Tibial artery (tissue), 4 donors: ENCODE measurements at regions not wholly inside any gene's neighbourhood (a gene's known extent, or its start where the extent isn't known, plus 50 kb on each side); places are given as distances from the start of the nearest gene placed in this dataset.
"Not testable (repeated sequence)": the region's sequence is repeated elsewhere in the genome, so short reads cannot be mapped to it uniquely, and the experiment has no call there.

ENCODE experiments used
- DNase-seq, 2 donors: peaks; one replicate each; pipeline ENCODE4 v3.0.0-alpha.2; 2019
- H3K27ac ChIP-seq, 2 donors: fragments of 200-600 bp; sonication (generic) in 1 of 2; 1 replicate in 1 of 2; 2 replicates in 1 of 2; pipeline ENCODE4 v1.5.1; 2018 to 2019; ENCODE audit warnings: mild to moderate bottlenecking in 1 of 2
- H3K27me3 ChIP-seq, 2 donors: fragments of 200-600 bp; sonication (generic) in 1 of 2; one replicate each; pipeline versions ENCODE4 v1.5.1 to v1.6.0; 2016 to 2019
- H3K36me3 ChIP-seq, 3 donors: fragments of 200-600 bp; sonication (generic) in 2 of 3; one replicate each; pipeline ENCODE4 v1.5.1; 2016 to 2019; ENCODE audit warnings: mild to moderate bottlenecking in 2 of 3
- H3K4me1 ChIP-seq, 4 donors: fragments of 200-600 bp; sonication (generic) in 2 of 4; 1 replicate in 3 of 4; 2 replicates in 1 of 4; pipeline ENCODE4 v1.5.1; 2016 to 2019
- H3K4me3 ChIP-seq, 2 donors: fragments of 200-600 bp; sonication (generic) in 1 of 2; 1 replicate in 1 of 2; 2 replicates in 1 of 2; pipeline ENCODE4 v1.5.1; 2018 to 2019; ENCODE audit warnings: mild to moderate bottlenecking in 2 of 2
- H3K9me3 ChIP-seq, 3 donors: fragments of 200-600 bp; sonication (generic) in 1 of 3; one replicate each; pipeline ENCODE4 v1.5.1; 2016 to 2019
- CTCF ChIP-seq, 2 experiments: fragments of 200-600 bp in 1 of 2; fragments of 450-650 bp in 1 of 2; IDR thresholded peaks; one replicate each; pipeline ENCODE4 v1.5.1; 2017 to 2019; ENCODE audit warnings: antibody characterized with exemption in 2 of 2, mild to moderate bottlenecking in 1 of 2, moderate library complexity in 1 of 2
- intact Hi-C: fragments of 100-400 bp; cut with DNase I; formaldehyde crosslinking; loops from one replicate; pipeline ENCODE4 v1.15.0; 2023; ENCODE audit warnings: low total_unique reads

DNA sequence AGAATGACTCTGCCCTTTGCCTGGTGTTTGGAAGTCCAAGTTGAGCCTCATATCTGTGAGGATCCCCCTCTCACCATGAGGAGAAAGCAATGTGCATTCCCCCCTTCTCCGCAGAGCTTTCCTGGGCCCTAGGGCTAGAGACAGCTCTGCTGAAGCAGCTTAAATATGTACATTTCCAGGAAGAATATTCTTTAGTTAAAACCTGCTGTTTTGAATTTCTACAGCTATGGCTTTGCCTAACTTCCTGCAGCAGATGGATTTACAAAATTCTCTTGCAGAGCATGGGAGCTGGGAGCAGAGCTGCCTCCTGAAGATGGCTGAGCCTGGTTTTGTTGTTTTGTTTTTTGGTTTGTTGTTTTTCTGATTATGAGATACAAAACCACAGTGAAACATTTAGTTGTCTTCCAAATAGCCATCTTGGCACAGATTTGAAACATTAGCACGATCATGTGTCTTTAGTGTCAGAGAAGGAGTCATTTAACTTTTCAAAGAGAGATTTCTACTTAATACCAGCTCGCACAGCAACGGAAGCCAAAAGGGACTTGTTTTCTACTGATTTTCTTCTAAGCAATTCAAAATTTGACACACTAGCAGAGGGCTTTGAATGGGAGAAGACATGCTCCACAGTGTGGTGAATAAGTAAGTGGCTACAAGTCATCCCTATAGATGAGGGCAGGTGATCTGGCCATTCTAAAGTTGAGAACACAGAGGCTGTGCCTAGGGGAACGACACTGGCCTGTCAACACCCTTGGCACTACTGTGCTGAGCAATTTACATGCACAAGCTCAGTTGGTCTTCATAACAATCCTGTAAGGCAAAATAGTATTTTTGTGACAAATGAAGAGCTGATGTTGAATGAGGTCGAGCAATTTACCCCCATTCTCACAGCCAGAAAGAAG, 222.6 kb downstream of the MREG start:
- no peak for TF ChIP-seq CTCF (IDR thresholded peaks at IDR 0.05)
- Histone ChIP-seq H3K27me3 (no peaks in the 10 kb centered on the region), H3K27ac (no peak overlapping the region), H3K4me1 (peaks cover 0 to 12% (median 9%) of the 10 kb centered on the region in 4 donors), H3K9me3 (no peaks in the 10 kb centered on the region), H3K4me3 (no peak overlapping the region), H3K36me3 (no peaks in the 10 kb centered on the region)
- intact Hi-C loops = no loop called here
- DNase-seq = no peak

DNA sequence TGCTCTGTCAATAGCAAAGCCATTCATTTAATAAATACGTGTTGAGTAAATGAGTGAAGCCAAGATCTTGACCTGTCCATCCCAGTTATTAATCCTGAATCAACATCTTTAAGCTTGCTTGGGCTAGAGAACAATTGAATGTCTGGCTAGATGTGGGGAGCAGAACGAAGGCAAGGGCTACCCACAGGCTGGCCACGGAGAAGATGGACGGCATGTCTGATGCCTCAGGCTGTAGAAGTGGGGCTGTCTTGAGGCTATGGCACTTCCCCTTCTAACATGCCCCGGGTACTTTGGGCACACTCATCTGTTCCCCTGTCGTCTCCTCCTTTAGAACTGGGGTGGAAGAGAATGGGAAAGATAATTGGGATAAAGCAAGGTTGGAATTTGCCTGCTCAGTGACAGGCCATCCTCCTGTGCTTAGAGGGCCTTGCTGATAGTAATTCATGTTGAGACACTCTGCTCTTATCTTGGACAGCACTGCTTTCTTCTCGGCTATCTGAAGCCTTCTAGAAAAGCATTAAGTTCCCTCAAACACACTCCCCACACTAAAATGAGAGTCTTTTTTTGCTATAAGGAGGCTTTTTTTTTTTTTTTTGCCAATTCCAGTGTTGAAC, 225.7 kb downstream of the MREG start:
- intact Hi-C loops = no loop called here
- H3K4me1 ChIP-seq = peaks cover 0 to 16% (median 4%) of the 10 kb centered on the region in 4 donors

DNA sequence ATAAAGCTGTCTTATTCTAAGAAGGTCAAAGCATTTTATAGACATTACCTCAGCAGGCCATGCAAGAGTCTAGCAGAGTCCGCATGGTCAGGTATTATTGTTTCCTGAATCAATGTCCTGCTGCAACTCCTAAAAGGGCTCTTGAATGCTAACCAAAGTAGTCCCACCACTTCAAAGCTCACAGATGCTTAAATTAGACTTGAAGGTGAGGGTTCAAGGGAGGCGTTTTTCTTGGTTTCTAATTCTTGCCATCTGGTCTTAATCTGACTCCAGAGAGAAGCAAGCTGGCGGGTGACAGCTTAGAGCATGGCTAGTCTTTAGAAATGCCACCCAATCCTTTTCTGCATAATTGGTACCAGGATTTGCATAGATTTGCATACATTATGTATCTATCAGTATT, 226.3 kb downstream of the MREG start:
- Histone ChIP-seq H3K36me3 (no peaks in the 10 kb centered on the region), H3K4me3 (no peak overlapping the region), H3K9me3 (no peaks in the 10 kb centered on the region), H3K4me1 (peaks cover 0 to 16% (median 4%) of the 10 kb centered on the region in 4 donors), H3K27ac (no peak overlapping the region), H3K27me3 (no peaks in the 10 kb centered on the region)
- TF ChIP-seq CTCF (IDR thresholded peaks at IDR 0.05) = no peak
- DNase-seq = no peak
- intact Hi-C loops = no loop called here

More for the DNA sequence above, 225.7 kb downstream of the MREG start:
- Histone ChIP-seq H3K27me3 (no peaks in the 10 kb centered on the region), H3K36me3 (no peaks in the 10 kb centered on the region), H3K9me3 (no peaks in the 10 kb centered on the region), H3K27ac (no peak overlapping the region), H3K4me3 (no peak overlapping the region)
- DNase-seq = no peak
- TF ChIP-seq CTCF (IDR thresholded peaks at IDR 0.05) = no peak

GRCh38 chr2:215784371-215784783, 229.0 kb downstream of the MREG start:
- intact Hi-C loops = no loop called here

DNA sequence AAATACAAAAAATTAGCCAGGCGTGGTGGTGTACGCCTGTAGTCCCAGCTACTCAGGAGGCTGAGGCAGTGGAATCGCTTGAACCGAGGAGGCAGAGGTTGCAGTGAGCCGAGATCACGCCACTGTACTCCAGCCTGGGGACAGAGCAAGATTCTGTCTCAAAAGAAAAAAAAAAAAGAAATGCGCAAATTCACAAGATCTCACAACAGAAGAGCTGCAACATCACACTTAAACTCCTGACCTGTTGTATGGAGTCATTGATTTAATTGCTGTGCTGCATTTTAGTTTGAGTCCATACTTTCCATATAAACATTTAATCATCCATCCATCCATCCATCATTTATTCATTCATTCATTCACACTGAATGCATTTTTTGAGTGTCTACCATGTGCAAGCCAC, 229.7 kb downstream of the MREG start:
- H3K27me3 ChIP-seq, intact Hi-C loops, H3K36me3 ChIP-seq, H3K4me3 ChIP-seq, H3K9me3 ChIP-seq, DNase-seq: not testable (repeated sequence)
- peaks cover 0 to 25% (median 4%) of the 10 kb centered on the region in 4 donors for H3K4me1 ChIP-seq
- peak overlapping the region in 1 of 2 donors; percentile 19 for H3K27ac ChIP-seq

More at GRCh38 chr2:215784371-215784783, 229.0 kb downstream of the MREG start:
- no peaks in the 10 kb centered on the region for H3K27me3 ChIP-seq
- H3K36me3 ChIP-seq = no peaks in the 10 kb centered on the region
- H3K4me3 ChIP-seq = no peak overlapping the region
- H3K9me3 ChIP-seq = no peaks in the 10 kb centered on the region
- TF ChIP-seq CTCF (IDR thresholded peaks at IDR 0.05) = no peak
- peaks cover 0 to 25% (median 4%) of the 10 kb centered on the region in 4 donors for H3K4me1 ChIP-seq
- H3K27ac ChIP-seq = peak overlapping the region; percentile 11 to 19
- DNase-seq = no peak

DNA sequence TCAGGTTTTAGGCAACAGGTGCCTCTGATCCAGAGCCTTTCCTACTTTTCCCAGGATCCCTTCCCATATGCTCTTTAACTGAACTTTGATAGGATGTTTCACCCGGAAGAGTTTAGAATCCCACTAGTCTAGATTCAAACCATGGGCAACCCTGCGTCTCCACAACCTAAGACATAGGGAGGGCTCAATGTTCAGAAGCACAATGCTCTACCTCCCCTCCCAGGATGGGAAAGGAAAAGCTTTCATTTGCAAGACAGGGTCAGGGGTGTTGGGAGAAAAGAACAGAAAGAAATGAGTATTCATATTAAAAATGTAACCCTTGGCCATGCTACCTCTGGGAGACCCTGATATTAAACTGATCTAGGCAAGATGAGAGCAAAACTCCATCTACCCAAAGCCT, 230.4 kb downstream of the MREG start:
- no peak for TF ChIP-seq CTCF (IDR thresholded peaks at IDR 0.05)
- H3K27me3 ChIP-seq = no peaks in the 10 kb centered on the region
- intact Hi-C loops = no loop called here
- no peak for DNase-seq
- no peak overlapping the region for H3K4me3 ChIP-seq
- H3K4me1 ChIP-seq = peaks cover 0 to 25% (median 4%) of the 10 kb centered on the region in 4 donors
- H3K36me3 ChIP-seq = no peaks in the 10 kb centered on the region
- no peak overlapping the region for H3K27ac ChIP-seq
- no peaks in the 10 kb centered on the region for H3K9me3 ChIP-seq
